OCI-LY7 (cell line): ENCODE measurements at regions not wholly inside any gene's neighbourhood (a gene's known extent, or its start where the extent isn't known, plus 50 kb on each side); places are given as distances from the start of the nearest gene placed in this dataset.

Experiments
- BruUV-seq: library from RNA; stranded (reverse); fragments of 400-500 nt; replicated peaks from 2 replicates; lab custom pipeline; 2021; lab: Mats Ljungman, UMichigan
- CTCF ChIA-PET: fragments of 300-600 bp; sonication (Branson Sonifier 250); formaldehyde crosslinking; loops from one replicate; lab custom pipeline; 2022; ENCODE audit warnings: antibody characterized with exemption; ENCODE audit not compliant: unreplicated experiment; lab: Charles Lee
- POLR2A ChIA-PET: fragments of 300-600 bp; sonication (Branson Sonifier 250); formaldehyde crosslinking; loops from one replicate; lab custom pipeline; 2022; ENCODE audit warnings: antibody characterized with exemption; lab: Charles Lee
- DNase-seq: peaks from one replicate; pipeline ENCODE4 v3.0.0-alpha.2; 2015; ENCODE audit warnings: low spot score
- H2AFZ ChIP-seq: fragments of 200-600 bp; sonication (generic), shearing (Covaris generic); 2 replicates; pipeline ENCODE4 v1.6.1; 2014; ENCODE audit warnings: mild to moderate bottlenecking, antibody characterized with exemption, low read length, moderate library complexity
- H3K27ac ChIP-seq: fragments of 200-600 bp; sonication (generic); 2 replicates; pipeline ENCODE4 v1.5.1; 2014; ENCODE audit warnings: mixed run types, low read depth, mild to moderate bottlenecking, moderate library complexity, low read length, inconsistent platforms; ENCODE audit not compliant: poor library complexity, severe bottlenecking
- H3K36me3 ChIP-seq: fragments of 200-600 bp; sonication (generic); 2 replicates; pipeline ENCODE4 v1.6.1; 2014; ENCODE audit warnings: mild to moderate bottlenecking, antibody characterized with exemption, low read length, moderate library complexity, mixed read lengths; ENCODE audit not compliant: insufficient read depth
- H3K4me1 ChIP-seq: fragments of 200-600 bp; sonication (generic); 2 replicates; pipeline ENCODE4 v1.5.1; 2014; ENCODE audit warnings: mild to moderate bottlenecking, low read length; ENCODE audit not compliant: insufficient read depth, poor library complexity, severe bottlenecking
- H3K4me2 ChIP-seq: fragments of 200-600 bp; sonication (generic); 2 replicates; pipeline ENCODE4 v1.6.1; 2014; ENCODE audit warnings: mild to moderate bottlenecking, low read length
- H3K4me3 ChIP-seq: fragments of 200-600 bp; sonication (generic); 2 replicates; pipeline ENCODE4 v1.5.1; 2014; ENCODE audit warnings: mild to moderate bottlenecking, low read depth, low read length; ENCODE audit not compliant: poor library complexity, severe bottlenecking
- H3K79me2 ChIP-seq: fragments of 200-600 bp; sonication (generic); 2 replicates; pipeline ENCODE4 v1.6.1; 2016; ENCODE audit warnings: low read depth, mild to moderate bottlenecking, low read length, moderate library complexity, mixed read lengths; ENCODE audit not compliant: insufficient read depth
- H3K9me2 ChIP-seq: fragments of 200-600 bp; sonication (generic); 2 replicates; pipeline ENCODE4 v1.6.1; 2016; ENCODE audit warnings: mild to moderate bottlenecking, low read length, mixed read lengths; ENCODE audit not compliant: insufficient read depth
- H3K9me3 ChIP-seq: fragments of 200-600 bp; sonication (generic); 2 replicates; pipeline ENCODE4 v1.6.1; 2014; ENCODE audit warnings: mild to moderate bottlenecking, mixed run types, low read length, mixed read lengths
- H4K20me1 ChIP-seq: fragments of 200-600 bp; sonication (generic); 2 replicates; pipeline ENCODE4 v1.6.1; 2014; ENCODE audit warnings: mild to moderate bottlenecking, antibody characterized with exemption, low read length, moderate library complexity, mixed read lengths; ENCODE audit not compliant: insufficient read depth
- EZH2phosphoT487 ChIP-seq: fragments of 200-600 bp; sonication (generic); IDR thresholded peaks from 2 replicates; pipeline ENCODE4 v1.6.1; 2018; ENCODE audit warnings: low read depth, borderline replicate concordance, mild to moderate bottlenecking, mixed run types, antibody characterized with exemption, low read length, moderate library complexity, mixed read lengths
- intact Hi-C: fragments of 100-400 bp; cut with micrococcal nuclease; formaldehyde crosslinking; loops from one replicate; pipeline ENCODE4 v1.10.0; 2022; ENCODE audit not compliant: unreplicated experiment
- TF ChIP-seq, protein P1 (sequence below): fragments of 200-600 bp; sonication (generic); conservative IDR thresholded peaks from 2 replicates; pipeline ENCODE4 v1.5.1; 2014; ENCODE audit warnings: mild to moderate bottlenecking, antibody characterized with exemption, low read length, moderate library complexity, mixed read lengths

DNA sequence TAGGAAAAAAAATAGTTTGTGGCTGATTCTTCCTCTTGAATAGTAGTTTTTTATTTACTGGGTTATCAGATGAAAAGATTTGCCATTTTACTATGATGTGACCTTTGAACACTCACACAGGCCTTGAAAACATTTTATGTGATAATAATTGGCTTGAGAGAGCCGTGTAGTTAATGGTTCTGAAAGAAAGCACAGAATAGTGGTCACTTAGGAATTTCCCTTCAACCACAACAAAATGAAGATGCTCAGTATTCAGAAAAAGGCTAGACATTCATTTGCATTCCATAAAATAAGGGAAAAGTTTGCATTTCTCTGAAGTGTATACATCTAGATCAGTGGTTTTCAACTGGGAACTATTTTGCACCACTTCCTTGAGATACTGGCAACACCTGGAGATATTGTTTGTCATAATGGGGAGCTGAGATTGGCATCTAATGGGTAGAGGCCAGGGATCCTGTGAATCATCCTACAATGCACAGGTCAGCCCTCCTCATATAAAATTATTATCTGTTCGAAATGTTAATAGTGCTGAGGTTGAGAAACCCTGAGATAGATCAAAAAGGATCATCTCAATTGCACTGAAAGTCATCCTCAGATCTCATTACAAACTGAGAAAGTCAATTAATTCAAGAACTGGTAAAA is 446.4 kb upstream of the CCNG1 start:
- Histone ChIP-seq H3K36me3 (no peaks in the 10 kb centered on the region), H3K4me3 (no peak overlapping the region), H3K9me3 (no peaks in the 10 kb centered on the region), H3K4me2 (no peak overlapping the region), H3K79me2 (no peaks in the 10 kb centered on the region), H3K27ac (no peak overlapping the region), H2AFZ (no peak overlapping the region), H3K9me2 (no peaks in the 10 kb centered on the region), H3K4me1 (no peaks in the 10 kb centered on the region), H4K20me1 (no peaks in the 10 kb centered on the region)
- DNase-seq: no peak
- CTCF ChIA-PET: no interaction called here
- no TSS peak for BruUV-seq
- TF ChIP-seq, protein P1, sequence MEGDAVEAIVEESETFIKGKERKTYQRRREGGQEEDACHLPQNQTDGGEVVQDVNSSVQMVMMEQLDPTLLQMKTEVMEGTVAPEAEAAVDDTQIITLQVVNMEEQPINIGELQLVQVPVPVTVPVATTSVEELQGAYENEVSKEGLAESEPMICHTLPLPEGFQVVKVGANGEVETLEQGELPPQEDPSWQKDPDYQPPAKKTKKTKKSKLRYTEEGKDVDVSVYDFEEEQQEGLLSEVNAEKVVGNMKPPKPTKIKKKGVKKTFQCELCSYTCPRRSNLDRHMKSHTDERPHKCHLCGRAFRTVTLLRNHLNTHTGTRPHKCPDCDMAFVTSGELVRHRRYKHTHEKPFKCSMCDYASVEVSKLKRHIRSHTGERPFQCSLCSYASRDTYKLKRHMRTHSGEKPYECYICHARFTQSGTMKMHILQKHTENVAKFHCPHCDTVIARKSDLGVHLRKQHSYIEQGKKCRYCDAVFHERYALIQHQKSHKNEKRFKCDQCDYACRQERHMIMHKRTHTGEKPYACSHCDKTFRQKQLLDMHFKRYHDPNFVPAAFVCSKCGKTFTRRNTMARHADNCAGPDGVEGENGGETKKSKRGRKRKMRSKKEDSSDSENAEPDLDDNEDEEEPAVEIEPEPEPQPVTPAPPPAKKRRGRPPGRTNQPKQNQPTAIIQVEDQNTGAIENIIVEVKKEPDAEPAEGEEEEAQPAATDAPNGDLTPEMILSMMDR: no peak
- POLR2A ChIA-PET: no interaction called here
- intact Hi-C loops: no loop called here

DNA sequence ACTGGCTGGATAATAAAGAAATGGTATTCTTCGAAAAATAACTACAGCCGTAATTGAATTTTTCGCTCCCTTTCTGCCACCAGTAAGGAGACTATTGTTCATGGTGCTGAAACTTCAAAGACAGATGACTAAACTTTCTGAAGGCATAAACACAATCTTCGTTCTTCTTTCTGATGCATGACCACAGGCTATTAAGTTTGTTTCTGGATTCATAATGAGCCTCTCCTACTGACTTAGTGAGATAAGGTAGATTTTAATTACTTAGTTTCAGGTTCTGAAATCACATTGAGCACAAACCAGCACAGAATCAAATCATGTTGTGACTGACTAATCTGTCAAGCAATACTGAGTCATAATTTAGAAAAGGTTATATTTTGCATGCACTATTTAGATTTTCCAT is 441.8 kb upstream of the CCNG1 start:
- Histone ChIP-seq H3K27ac (no peak overlapping the region), H3K9me2 (no peaks in the 10 kb centered on the region), H3K4me1 (no peaks in the 10 kb centered on the region), H3K9me3 (no peaks in the 10 kb centered on the region), H3K79me2 (no peaks in the 10 kb centered on the region), H3K4me2 (no peak overlapping the region), H3K4me3 (no peak overlapping the region), H4K20me1 (no peaks in the 10 kb centered on the region), H2AFZ (no peak overlapping the region), H3K36me3 (no peaks in the 10 kb centered on the region)
- ChIA-PET POLR2A (interaction anchor here (0.6 to 0.7 kb wide), 2 partner anchors 16 to 359 kb away, joined by 3 read pairs; no protein-coding TSS in a partner anchor), CTCF (no interaction called here)
- no peak for DNase-seq
- TF ChIP-seq, protein P1: no peak
- TF ChIP-seq EZH2phosphoT487: no peak
- no TSS peak for BruUV-seq
- intact Hi-C loops: no loop called here

DNA sequence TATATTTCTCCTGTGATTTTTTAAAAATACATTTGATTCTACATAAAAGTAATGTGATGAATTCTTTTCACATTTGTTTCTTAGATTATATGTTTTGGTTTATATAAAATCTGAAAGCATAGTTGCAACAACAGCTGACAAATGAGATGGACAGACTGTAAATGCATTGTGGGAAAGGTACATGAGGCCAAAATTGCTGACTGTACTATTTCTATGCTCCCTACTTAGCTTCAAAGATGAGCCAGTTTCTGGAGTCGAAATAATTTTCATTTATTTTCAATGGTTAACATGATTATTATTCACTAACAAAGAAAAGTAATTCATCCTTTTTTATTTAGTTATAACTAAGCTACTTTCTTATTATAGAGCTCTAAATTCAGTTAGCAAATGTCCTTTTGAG is 441.3 kb upstream of the CCNG1 start:
- DNase-seq: no peak
- Histone ChIP-seq H3K27ac (no peak overlapping the region), H3K4me1 (no peaks in the 10 kb centered on the region), H3K4me3 (no peak overlapping the region), H3K4me2 (no peak overlapping the region), H3K36me3 (no peaks in the 10 kb centered on the region), H3K9me2 (no peaks in the 10 kb centered on the region), H2AFZ (no peak overlapping the region), H4K20me1 (no peaks in the 10 kb centered on the region), H3K79me2 (no peaks in the 10 kb centered on the region), H3K9me3 (no peaks in the 10 kb centered on the region)
- intact Hi-C loops: no loop called here
- TF ChIP-seq, protein P1: no peak
- no peak for TF ChIP-seq EZH2phosphoT487
- ChIA-PET CTCF (no interaction called here), POLR2A (no interaction called here)
- BruUV-seq: no TSS peak
